NT2/D1 (cell line): ENCODE measurements at regions not wholly inside any gene's neighbourhood (a gene's known extent, or its start where the extent isn't known, plus 50 kb on each side); places are given as distances from the start of the nearest gene placed in this dataset.

Experiments
- YY1 ChIP-seq: IDR thresholded peaks from 2 replicates; pipeline ENCODE4 v1.6.1; 2011; ENCODE audit not compliant: insufficient read length, insufficient read depth
- ZNF274 ChIP-seq: IDR thresholded peaks from 2 replicates; pipeline ENCODE4 v1.6.1; 2011; ENCODE audit warnings: mild to moderate bottlenecking, low read depth, low read length

- TF ChIP-seq YY1 (no peak), ZNF274 (no peak)
Observed at GRCh38 chr4:132513491-132513890, 635.6 kb upstream of the PCDH10 start.
